ENCODE measurements at regions not wholly inside any gene's neighbourhood (a gene's known extent, or its start where the extent isn't known, plus 50 kb on each side); places are given as distances from the start of the nearest gene placed in this dataset.

- POLR2A ChIA-PET (ENCODE audit: unreplicated experiment): no interaction called here
- Histone ChIP-seq H3K79me2 (ENCODE audit: low read depth) (no peaks in the 10 kb centered on the region), H3K4me1 (replicated peaks; ENCODE audit: insufficient read depth) (no peaks in the 10 kb centered on the region), H2AFZ (no peak overlapping the region), H3K36me3 (ENCODE audit: low read depth) (no peaks in the 10 kb centered on the region), H3F3A (ENCODE audit: insufficient read depth, low read depth) (no peaks in the 10 kb centered on the region), H3K9me2 (ENCODE audit: insufficient read depth) (no peaks in the 10 kb centered on the region), H3K4me2 (no peak overlapping the region), H3K27me3 (ENCODE audit: insufficient read depth, low read depth) (no peaks in the 10 kb centered on the region), H3K9me3 (ENCODE audit: insufficient read depth, low read depth) (no peaks in the 10 kb centered on the region), H3K27ac (no peak overlapping the region), H3K4me3 (no peak overlapping the region), H4K20me1 (ENCODE audit: insufficient read depth) (no peaks in the 10 kb centered on the region)
- TF ChIP-seq EZH2 (IDR thresholded peaks at IDR 0.05; ENCODE audit: low read depth): no peak
- no peak for TF ChIP-seq CTCF (conservative IDR thresholded peaks at IDR 0.05)
- no peak for DNase-seq
- CTCF ChIA-PET: no interaction called here
- no TSS peak for BruUV-seq (replicated peaks)
- intact Hi-C loops (cut with micrococcal nuclease; ENCODE audit: unreplicated experiment): loop anchor here (10.0 kb wide), 1 partner anchor 747 kb away; no protein-coding TSS in a partner anchor
Observed at GRCh38 chr4:11197631-11198341, 230.9 kb downstream of the HS3ST1 start.

- Histone ChIP-seq H3K27ac (no peak overlapping the region), H3F3A (ENCODE audit: insufficient read depth, low read depth) (no peaks in the 10 kb centered on the region), H3K9me3 (ENCODE audit: insufficient read depth, low read depth) (no peaks in the 10 kb centered on the region), H4K20me1 (ENCODE audit: insufficient read depth) (no peaks in the 10 kb centered on the region), H3K4me3 (no peak overlapping the region), H3K36me3 (ENCODE audit: low read depth) (no peaks in the 10 kb centered on the region), H3K27me3 (ENCODE audit: insufficient read depth, low read depth) (no peaks in the 10 kb centered on the region), H3K79me2 (ENCODE audit: low read depth) (no peaks in the 10 kb centered on the region), H2AFZ (no peak overlapping the region), H3K9me2 (ENCODE audit: insufficient read depth) (no peaks in the 10 kb centered on the region), H3K4me1 (replicated peaks; ENCODE audit: insufficient read depth) (no peaks in the 10 kb centered on the region), H3K4me2 (no peak overlapping the region)
- CTCF ChIA-PET: no interaction called here
- no peak for DNase-seq
- TF ChIP-seq CTCF (conservative IDR thresholded peaks at IDR 0.05) (no peak), EZH2 (IDR thresholded peaks at IDR 0.05; ENCODE audit: low read depth) (no peak)
- no TSS peak for BruUV-seq (replicated peaks)
- POLR2A ChIA-PET (ENCODE audit: unreplicated experiment): no interaction called here
- intact Hi-C loops (cut with micrococcal nuclease; ENCODE audit: unreplicated experiment): loop anchor here (10.0 kb wide), 1 partner anchor 748 kb away; no protein-coding TSS in a partner anchor
Observed at GRCh38 chr4:11196927-11197522, 231.7 kb downstream of the HS3ST1 start.

- ChIA-PET CTCF (no interaction called here), POLR2A (ENCODE audit: unreplicated experiment) (no interaction called here)
- Histone ChIP-seq H3K4me3 (no peak overlapping the region), H3K36me3 (ENCODE audit: low read depth) (no peaks in the 10 kb centered on the region), H3K27me3 (ENCODE audit: insufficient read depth, low read depth) (no peaks in the 10 kb centered on the region; the same call in 1 of the 2 replicates), H3F3A (ENCODE audit: insufficient read depth, low read depth) (no peaks in the 10 kb centered on the region), H3K9me3 (ENCODE audit: insufficient read depth, low read depth) (no peaks in the 10 kb centered on the region), H4K20me1 (ENCODE audit: insufficient read depth) (no peaks in the 10 kb centered on the region), H3K4me1 (replicated peaks; ENCODE audit: insufficient read depth) (no peaks in the 10 kb centered on the region), H3K27ac (no peak overlapping the region), H3K79me2 (ENCODE audit: low read depth) (no peaks in the 10 kb centered on the region), H3K9me2 (ENCODE audit: insufficient read depth) (no peaks in the 10 kb centered on the region), H3K4me2 (no peak overlapping the region), H2AFZ (no peak overlapping the region)
- no peak for DNase-seq
- intact Hi-C loops (cut with micrococcal nuclease; ENCODE audit: unreplicated experiment): loop anchor here (10.0 kb wide), 1 partner anchor 750 kb away; no protein-coding TSS in a partner anchor
- BruUV-seq (replicated peaks): no TSS peak
- TF ChIP-seq CTCF (conservative IDR thresholded peaks at IDR 0.05) (no peak), EZH2 (IDR thresholded peaks at IDR 0.05; ENCODE audit: low read depth) (no peak)
Observed at GRCh38 chr4:11194431-11194830, 234.3 kb downstream of the HS3ST1 start.
